Smooth muscle cell (in vitro differentiated cells): ENCODE measurements at regions not wholly inside any gene's neighbourhood (a gene's known extent, or its start where the extent isn't known, plus 50 kb on each side); places are given as distances from the start of the nearest gene placed in this dataset.

Experiments
- DNase-seq: peaks from one replicate; lab custom pipeline; 2025; ENCODE audit not compliant: unreplicated experiment; lab: John Stamatoyannopoulos, UW
- H2AFZ ChIP-seq: fragments of 200-600 bp; sonication (generic); 2 replicates; pipeline ENCODE4 v1.6.0; 2016; ENCODE audit warnings: antibody characterized with exemption, low read depth, mild to moderate bottlenecking
- H3F3A ChIP-seq: fragments of 200-600 bp; sonication (generic); 2 replicates; pipeline ENCODE4 v1.6.0; 2017; ENCODE audit warnings: antibody characterized with exemption, low read depth
- H3K27ac ChIP-seq: fragments of 200-600 bp; sonication (generic); 2 replicates; pipeline ENCODE4 v1.5.1; 2016; ENCODE audit warnings: low read depth, mild to moderate bottlenecking
- H3K27me3 ChIP-seq: fragments of 200-600 bp; sonication (generic); 2 replicates; pipeline ENCODE4 v1.6.1; 2016; ENCODE audit warnings: low read depth, mild to moderate bottlenecking
- H3K36me3 ChIP-seq: fragments of 200-600 bp; sonication (generic); 2 replicates; pipeline ENCODE4 v1.5.1; 2016; ENCODE audit warnings: low read depth
- H3K4me1 ChIP-seq: fragments of 200-600 bp; sonication (generic); 2 replicates; pipeline ENCODE4 v1.5.1; 2016; ENCODE audit warnings: low read depth
- H3K4me2 ChIP-seq: fragments of 200-600 bp; sonication (generic); 2 replicates; pipeline ENCODE4 v1.6.0; 2016; ENCODE audit warnings: mild to moderate bottlenecking
- H3K4me3 ChIP-seq: fragments of 200-600 bp; sonication (generic); 2 replicates; pipeline ENCODE4 v1.5.1; 2016; ENCODE audit warnings: mild to moderate bottlenecking
- H3K79me2 ChIP-seq: fragments of 200-600 bp; sonication (generic); 2 replicates; pipeline ENCODE4 v1.6.0; 2016; ENCODE audit warnings: low read depth, mild to moderate bottlenecking
- H3K9ac ChIP-seq: fragments of 200-600 bp; sonication (generic); 2 replicates; pipeline ENCODE4 v1.6.0; 2016; ENCODE audit warnings: low read depth
- H3K9me3 ChIP-seq: fragments of 200-600 bp; sonication (generic); replicated peaks from 2 replicates; pipeline ENCODE4 v1.5.1; 2016; ENCODE audit warnings: low read depth
- H4K20me1 ChIP-seq: fragments of 200-600 bp; sonication (generic); 2 replicates; pipeline ENCODE4 v1.6.0; 2016; ENCODE audit warnings: low read depth
- CTCF ChIP-seq: fragments of 200-600 bp; sonication (generic); IDR thresholded peaks from 2 replicates; pipeline ENCODE4 v1.5.1; 2017; ENCODE audit warnings: borderline replicate concordance, mild to moderate bottlenecking, antibody characterized with exemption; ENCODE audit not compliant: insufficient read depth, poor library complexity, severe bottlenecking
- WGBS: methylation state at CpG from one replicate; pipeline ENCODE4 v1.1.7; 2016; ENCODE audit warnings: low lambda C conversion rate; 5-methylcytosine and 5-hydroxymethylcytosine counted together

DNA sequence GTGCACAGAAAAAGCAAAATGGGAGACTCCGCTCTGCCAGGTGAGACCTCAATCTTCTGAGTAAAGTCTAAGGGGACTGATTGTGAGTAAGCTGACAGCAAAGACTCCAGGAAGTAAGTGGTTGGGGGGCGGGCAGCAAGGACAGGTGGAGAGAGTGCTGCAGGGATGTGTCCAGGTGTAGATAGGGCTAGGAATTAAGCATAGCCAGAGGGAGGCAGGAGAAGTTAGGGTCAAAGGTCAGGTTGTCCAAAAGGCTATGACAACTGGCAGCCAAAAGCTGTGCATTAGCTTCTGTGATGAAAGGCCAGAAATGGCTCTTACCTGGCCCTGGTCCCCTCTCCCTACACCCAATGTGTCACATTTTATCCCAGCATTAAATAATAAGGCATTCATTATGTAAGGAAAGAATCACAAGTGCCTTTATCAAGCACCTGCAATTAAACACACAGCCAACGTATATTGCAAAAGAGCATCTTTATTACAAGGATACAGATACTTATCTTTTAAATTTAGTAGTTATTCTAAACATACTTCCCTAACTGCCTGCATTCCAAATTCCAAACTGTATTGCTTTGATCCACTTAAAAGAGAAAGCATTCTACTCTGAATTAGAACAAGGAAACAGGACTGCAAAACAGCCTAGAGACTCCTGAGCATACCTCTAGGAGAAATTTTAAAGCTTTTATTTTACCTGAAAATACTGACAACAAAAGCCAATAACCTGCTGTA, 247.9 kb downstream of the IRS1 start:
- Histone ChIP-seq H3K9ac (no peak overlapping the region), H3K4me1 (no peaks in the 10 kb centered on the region), H3F3A (no peaks in the 10 kb centered on the region), H4K20me1 (no peaks in the 10 kb centered on the region), H3K36me3 (no peaks in the 10 kb centered on the region), H3K79me2 (no peaks in the 10 kb centered on the region), H3K27me3 (no peaks in the 10 kb centered on the region), H3K4me2 (no peak overlapping the region), H3K27ac (no peak overlapping the region), H3K9me3 (no peaks in the 10 kb centered on the region), H3K4me3 (no peak overlapping the region), H2AFZ (no peak overlapping the region)
- no peak for TF ChIP-seq CTCF
- WGBS = 90% methylated on average over 3 of the region's 3 CpGs
- no peak for DNase-seq

- H3K4me3 ChIP-seq = no peak overlapping the region
- WGBS = 85% methylated on average over 7 of the region's 7 CpGs
- no peak overlapping the region for H3K4me2 ChIP-seq
- H3K9me3 ChIP-seq = no peaks in the 10 kb centered on the region
- H3K27ac ChIP-seq = no peak overlapping the region
- TF ChIP-seq CTCF = no peak
- no peak for DNase-seq
- no peaks in the 10 kb centered on the region for H3F3A ChIP-seq
- no peak overlapping the region for H2AFZ ChIP-seq
- no peak overlapping the region for H3K9ac ChIP-seq
- no peaks in the 10 kb centered on the region for H3K36me3 ChIP-seq
- H3K4me1 ChIP-seq = no peaks in the 10 kb centered on the region
- no peaks in the 10 kb centered on the region for H3K27me3 ChIP-seq
- H3K79me2 ChIP-seq = no peaks in the 10 kb centered on the region
- H4K20me1 ChIP-seq = no peaks in the 10 kb centered on the region
These were observed 248.8 kb downstream of the IRS1 start for GRCh38 chr2:226550801-226551200.

- no peak for DNase-seq
- no peaks in the 10 kb centered on the region for H3K27me3 ChIP-seq
- TF ChIP-seq CTCF = no peak
- WGBS = 95% methylated on average over 2 of the region's 2 CpGs
- H3K9ac ChIP-seq = no peak overlapping the region
- H4K20me1 ChIP-seq = no peaks in the 10 kb centered on the region
- no peaks in the 10 kb centered on the region for H3K79me2 ChIP-seq
- no peaks in the 10 kb centered on the region for H3K36me3 ChIP-seq
- H3K27ac ChIP-seq = no peak overlapping the region
- no peaks in the 10 kb centered on the region for H3K9me3 ChIP-seq
- H3K4me2 ChIP-seq = no peak overlapping the region
- H3K4me1 ChIP-seq = no peaks in the 10 kb centered on the region
- H3K4me3 ChIP-seq = no peak overlapping the region
- no peak overlapping the region for H2AFZ ChIP-seq
- no peaks in the 10 kb centered on the region for H3F3A ChIP-seq
These were observed 250.9 kb downstream of the IRS1 start for GRCh38 chr2:226548732-226549131.

DNA sequence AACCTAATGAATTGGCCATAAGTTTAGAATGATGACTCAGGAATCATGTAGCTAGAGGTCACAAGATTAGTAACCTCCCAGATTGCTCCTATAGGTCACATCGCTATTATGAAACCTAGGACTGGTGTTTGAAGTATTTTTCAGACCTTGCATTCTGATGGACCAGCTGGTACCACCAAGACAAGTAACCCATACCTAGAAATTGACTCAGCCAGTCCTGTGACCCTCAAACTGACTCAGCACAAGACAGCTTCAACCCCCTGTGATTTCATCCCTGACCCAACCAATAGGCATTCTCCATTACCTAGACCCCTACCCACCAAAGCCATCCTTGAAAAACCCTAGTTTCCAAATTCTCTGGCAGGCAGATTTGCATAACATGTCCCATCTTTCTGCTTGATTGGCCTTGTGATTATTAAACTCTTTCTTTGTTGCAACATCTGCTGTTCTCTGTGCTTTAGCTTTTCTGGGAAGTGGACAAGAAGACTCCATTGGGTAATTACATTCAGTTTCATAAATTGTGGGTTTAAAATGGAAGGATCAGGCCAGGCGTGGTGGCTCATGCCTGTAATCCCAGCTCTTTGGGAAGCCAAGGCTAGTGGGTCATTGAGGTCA, 254.9 kb downstream of the IRS1 start:
- no peaks in the 10 kb centered on the region for H3K79me2 ChIP-seq
- no peak overlapping the region for H3K4me2 ChIP-seq
- no peak for DNase-seq
- no peaks in the 10 kb centered on the region for H4K20me1 ChIP-seq
- no peaks in the 10 kb centered on the region for H3K4me1 ChIP-seq
- H3K27ac ChIP-seq = no peak overlapping the region
- H3K4me3 ChIP-seq = no peak overlapping the region
- no peak for TF ChIP-seq CTCF
- H2AFZ ChIP-seq = no peak overlapping the region
- no peaks in the 10 kb centered on the region for H3K36me3 ChIP-seq
- H3K9me3 ChIP-seq = no peaks in the 10 kb centered on the region
- no peaks in the 10 kb centered on the region for H3F3A ChIP-seq
- H3K27me3 ChIP-seq = no peaks in the 10 kb centered on the region
- H3K9ac ChIP-seq = no peak overlapping the region
- 94% methylated on average over 2 of the region's 2 CpGs for WGBS
